Duodenal mucosa (tissue), 2 donors: ENCODE measurements at regions not wholly inside any gene's neighbourhood (a gene's known extent, or its start where the extent isn't known, plus 50 kb on each side); places are given as distances from the start of the nearest gene placed in this dataset.

Source experiments
- H3K27ac ChIP-seq: one replicate; pipeline ENCODE4 v1.7.0; 2013; ENCODE audit warnings: low read depth, low read length
- H3K27me3 ChIP-seq, 2 donors: one replicate each; pipeline ENCODE4 v1.7.0; 2013; ENCODE audit warnings: low read length in 2 of 2, control low read depth in 1 of 2; ENCODE audit not compliant: insufficient read depth in 2 of 2, control insufficient read depth in 1 of 2
- H3K36me3 ChIP-seq, 2 donors: one replicate each; pipeline ENCODE4 v1.7.0; 2013; ENCODE audit warnings: low read length in 2 of 2, control low read depth in 1 of 2; ENCODE audit not compliant: insufficient read depth in 2 of 2, control insufficient read depth in 1 of 2
- H3K4me1 ChIP-seq, 2 donors: one replicate each; pipeline ENCODE4 v1.7.0; 2013; ENCODE audit warnings: low read length in 2 of 2, control low read depth in 1 of 2; ENCODE audit not compliant: insufficient read depth in 2 of 2, control insufficient read depth in 1 of 2
- H3K4me3 ChIP-seq, 2 donors: one replicate each; pipeline ENCODE4 v1.7.0; 2013; ENCODE audit warnings: low read length in 2 of 2, low read depth in 1 of 2
- H3K9ac ChIP-seq, 2 donors: one replicate each; pipeline ENCODE4 v1.7.0; 2013; ENCODE audit warnings: low read length in 2 of 2, low read depth in 1 of 2
- H3K9me3 ChIP-seq, 2 donors: one replicate each; pipeline ENCODE4 v1.7.0; 2013; ENCODE audit warnings: low read length in 2 of 2, control low read depth in 1 of 2; ENCODE audit not compliant: control insufficient read depth in 1 of 2

- H3K27me3 ChIP-seq, result no peaks in the 10 kb centered on the region
- no peak overlapping the region for H3K27ac ChIP-seq
- no peaks in the 10 kb centered on the region for H3K4me1 ChIP-seq
- H3K9me3 ChIP-seq, result no peaks in the 10 kb centered on the region
- H3K9ac ChIP-seq, result no peak overlapping the region
- H3K4me3 ChIP-seq, result no peak overlapping the region
- no peaks in the 10 kb centered on the region for H3K36me3 ChIP-seq
Measured at GRCh38 chr11:129720994-129721393, 94.7 kb upstream of the TMEM45B start.

GRCh38 chr11:129721685-129722084 lies 94.0 kb upstream of the TMEM45B start:
- H3K27me3 ChIP-seq, result no peaks in the 10 kb centered on the region
- H3K27ac ChIP-seq, result no peak overlapping the region
- no peak overlapping the region for H3K4me3 ChIP-seq
- H3K9me3 ChIP-seq, result no peaks in the 10 kb centered on the region
- H3K4me1 ChIP-seq, result no peaks in the 10 kb centered on the region
- no peak overlapping the region for H3K9ac ChIP-seq
- H3K36me3 ChIP-seq, result no peaks in the 10 kb centered on the region

GRCh38 chr11:129722529-129722928 lies 93.1 kb upstream of the TMEM45B start:
- no peaks in the 10 kb centered on the region for H3K9me3 ChIP-seq

GRCh38 chr11:129723146-129723760 lies 92.4 kb upstream of the TMEM45B start:
- no peaks in the 10 kb centered on the region for H3K9me3 ChIP-seq

More at GRCh38 chr11:129722529-129722928, 93.1 kb upstream of the TMEM45B start:
- Histone ChIP-seq H3K27me3 (no peaks in the 10 kb centered on the region), H3K4me3 (no peak overlapping the region), H3K4me1 (no peaks in the 10 kb centered on the region), H3K36me3 (no peaks in the 10 kb centered on the region), H3K9ac (no peak overlapping the region), H3K27ac (no peak overlapping the region)

GRCh38 chr11:129723761-129724162 lies 91.9 kb upstream of the TMEM45B start:
- Histone ChIP-seq H3K9ac (no peak overlapping the region), H3K36me3 (no peaks in the 10 kb centered on the region), H3K27me3 (no peaks in the 10 kb centered on the region), H3K4me1 (peaks cover 0 to 3% of the 10 kb centered on the region in 2 donors), H3K27ac (no peak overlapping the region), H3K4me3 (no peak overlapping the region), H3K9me3 (no peaks in the 10 kb centered on the region)

More at GRCh38 chr11:129723146-129723760, 92.4 kb upstream of the TMEM45B start:
- H3K4me1 ChIP-seq, result peaks cover 0 to 1% of the 10 kb centered on the region in 2 donors
- no peaks in the 10 kb centered on the region for H3K27me3 ChIP-seq
- H3K27ac ChIP-seq, result no peak overlapping the region
- H3K9ac ChIP-seq, result no peak overlapping the region
- no peak overlapping the region for H3K4me3 ChIP-seq
- H3K36me3 ChIP-seq, result no peaks in the 10 kb centered on the region

- Histone ChIP-seq H3K36me3 (no peaks in the 10 kb centered on the region), H3K4me3 (no peak overlapping the region), H3K27ac (no peak overlapping the region), H3K9me3 (no peaks in the 10 kb centered on the region), H3K27me3 (no peaks in the 10 kb centered on the region), H3K9ac (no peak overlapping the region), H3K4me1 (peaks cover 0 to 3% of the 10 kb centered on the region in 2 donors)
Measured at GRCh38 chr11:129724866-129725265, 90.8 kb upstream of the TMEM45B start.

GRCh38 chr11:129726179-129726578 lies 89.5 kb upstream of the TMEM45B start:
- H3K9ac ChIP-seq, result no peak overlapping the region
- H3K36me3 ChIP-seq, result no peaks in the 10 kb centered on the region
- no peaks in the 10 kb centered on the region for H3K27me3 ChIP-seq
- H3K4me1 ChIP-seq, result peaks cover 0 to 3% of the 10 kb centered on the region in 2 donors
- no peak overlapping the region for H3K4me3 ChIP-seq
- H3K9me3 ChIP-seq, result no peaks in the 10 kb centered on the region
- H3K27ac ChIP-seq, result no peak overlapping the region

- H3K9ac ChIP-seq, result no peak overlapping the region
- no peaks in the 10 kb centered on the region for H3K36me3 ChIP-seq
- no peak overlapping the region for H3K27ac ChIP-seq
- H3K4me1 ChIP-seq, result peaks cover 0 to 3% of the 10 kb centered on the region in 2 donors
- H3K27me3 ChIP-seq, result peaks cover 0 to 2% of the 10 kb centered on the region in 2 donors
- H3K9me3 ChIP-seq, result no peaks in the 10 kb centered on the region
- H3K4me3 ChIP-seq, result no peak overlapping the region
Measured at GRCh38 chr11:129728581-129728980, 87.1 kb upstream of the TMEM45B start.

- no peak overlapping the region for H3K4me3 ChIP-seq
- no peaks in the 10 kb centered on the region for H3K9me3 ChIP-seq
- no peak overlapping the region for H3K27ac ChIP-seq
- H3K36me3 ChIP-seq, result no peaks in the 10 kb centered on the region
- H3K27me3 ChIP-seq, result peaks cover 0 to 2% of the 10 kb centered on the region in 2 donors
- no peak overlapping the region for H3K9ac ChIP-seq
- H3K4me1 ChIP-seq, result peaks cover 0 to 3% of the 10 kb centered on the region in 2 donors
Measured at GRCh38 chr11:129729216-129729615, 86.4 kb upstream of the TMEM45B start.

GRCh38 chr11:129729823-129730222 lies 85.8 kb upstream of the TMEM45B start:
- no peak overlapping the region for H3K4me3 ChIP-seq
- no peak overlapping the region for H3K9ac ChIP-seq
- no peak overlapping the region for H3K27ac ChIP-seq
- H3K27me3 ChIP-seq, result peaks cover 0 to 2% of the 10 kb centered on the region in 2 donors
- no peaks in the 10 kb centered on the region for H3K9me3 ChIP-seq
- no peaks in the 10 kb centered on the region for H3K36me3 ChIP-seq
- peaks cover 0 to 3% of the 10 kb centered on the region in 2 donors for H3K4me1 ChIP-seq
